ENCODE measurements at regions not wholly inside any gene's neighbourhood (a gene's known extent, or its start where the extent isn't known, plus 50 kb on each side); places are given as distances from the start of the nearest gene placed in this dataset.
"Not testable (repeated sequence)": the region's sequence is repeated elsewhere in the genome, so short reads cannot be mapped to it uniquely, and the experiment has no call there.

GRCh38 chr4:29710519-29710918 is 1009.6 kb upstream of the PCDH7 start:
- no peak for DNase-seq

GRCh38 chr4:29711226-29711625 is 1008.9 kb upstream of the PCDH7 start:
- DNase-seq: no peak

GRCh38 chr4:29717287-29718057 is 1002.7 kb upstream of the PCDH7 start:
- DNase-seq: no peak

GRCh38 chr4:29718136-29718535 is 1002.0 kb upstream of the PCDH7 start:
- no peak for DNase-seq

GRCh38 chr4:29722253-29722652 is 997.9 kb upstream of the PCDH7 start:
- no peak for DNase-seq

- no peak for DNase-seq
These were observed 993.2 kb upstream of the PCDH7 start for GRCh38 chr4:29726938-29727337.

GRCh38 chr4:29734343-29735213 is 985.6 kb upstream of the PCDH7 start:
- DNase-seq: no peak

GRCh38 chr4:29756966-29757365 is 963.2 kb upstream of the PCDH7 start:
- no peak for DNase-seq

- DNase-seq: no peak
These were observed 958.0 kb upstream of the PCDH7 start for GRCh38 chr4:29762151-29762550.

GRCh38 chr4:29770627-29771026 is 949.5 kb upstream of the PCDH7 start:
- DNase-seq: no peak

GRCh38 chr4:29788123-29788522 is 932.0 kb upstream of the PCDH7 start:
- not testable (repeated sequence) for DNase-seq

GRCh38 chr4:29805245-29805644 is 914.9 kb upstream of the PCDH7 start:
- DNase-seq: no peak

- peak; percentile 47 for DNase-seq
These were observed 914.2 kb upstream of the PCDH7 start for GRCh38 chr4:29805916-29806480.

GRCh38 chr4:29817961-29818360 is 902.2 kb upstream of the PCDH7 start:
- no peak for DNase-seq

- DNase-seq: no peak
These were observed 891.1 kb upstream of the PCDH7 start for GRCh38 chr4:29829067-29829466.

- DNase-seq: peak; percentile 43
These were observed 867.6 kb upstream of the PCDH7 start for GRCh38 chr4:29852537-29852936.

- DNase-seq: peak; percentile 39
These were observed 866.3 kb upstream of the PCDH7 start for GRCh38 chr4:29853833-29854232.

- DNase-seq: no peak
These were observed 858.9 kb upstream of the PCDH7 start for GRCh38 chr4:29861307-29861706.

GRCh38 chr4:29867412-29867811 is 852.8 kb upstream of the PCDH7 start:
- no peak for DNase-seq

GRCh38 chr4:29900336-29900735 is 819.8 kb upstream of the PCDH7 start:
- no peak for DNase-seq

GRCh38 chr4:29908276-29908675 is 811.9 kb upstream of the PCDH7 start:
- no peak for DNase-seq

GRCh38 chr4:29927895-29928294 is 792.3 kb upstream of the PCDH7 start:
- no peak for DNase-seq

GRCh38 chr4:29948451-29948850 is 771.7 kb upstream of the PCDH7 start:
- no peak for DNase-seq

- no peak for DNase-seq
These were observed 771.3 kb upstream of the PCDH7 start for GRCh38 chr4:29948858-29949257.
